ENCODE measurements at regions not wholly inside any gene's neighbourhood (a gene's known extent, or its start where the extent isn't known, plus 50 kb on each side); places are given as distances from the start of the nearest gene placed in this dataset.

DNA sequence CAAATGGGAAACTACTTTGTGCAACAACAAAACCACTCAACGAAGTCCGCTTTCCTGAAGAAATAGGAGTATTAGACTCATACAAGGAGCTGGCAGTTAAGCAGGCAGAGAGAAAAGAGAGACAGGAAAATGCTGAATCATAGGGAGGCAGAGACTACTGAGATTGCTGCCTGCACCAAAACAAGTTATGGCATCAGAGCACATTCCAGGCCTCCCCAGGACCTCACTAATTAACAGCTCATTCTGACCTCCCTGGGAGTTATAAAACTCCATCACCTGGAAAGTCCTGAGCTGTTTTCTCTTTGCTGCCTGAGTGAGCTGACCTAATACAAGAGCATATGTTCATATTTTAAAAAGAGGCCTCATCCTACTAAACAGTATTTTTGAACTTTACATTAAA lies 741.0 kb downstream of the MCTP2 start:
- TF ChIP-seq ZFP3 (CRISPR knock-in tag; IDR thresholded peaks at IDR 0.05) (no peak), ESRRG (CRISPR knock-in tag; IDR thresholded peaks at IDR 0.05) (no peak), TSHZ2 (CRISPR knock-in tag; IDR thresholded peaks at IDR 0.05) (no peak), CSDC2 (CRISPR knock-in tag; IDR thresholded peaks at IDR 0.05) (no peak), PATZ1 (CRISPR knock-in tag; IDR thresholded peaks at IDR 0.05; ENCODE audit: borderline replicate concordance) (no peak), ZNF565 (CRISPR knock-in tag; conservative IDR thresholded peaks at IDR 0.05; ENCODE audit: low read depth) (no peak)

Measured in SK-N-SH treated with all-trans-retinoic acid at 6 μM for 48 hours (cell line).